GM10266 (cell line): ENCODE measurements at regions not wholly inside any gene's neighbourhood (a gene's known extent, or its start where the extent isn't known, plus 50 kb on each side); places are given as distances from the start of the nearest gene placed in this dataset.

ENCODE experiments used
- DNase-seq: peaks from one replicate; pipeline ENCODE4 v3.0.0; 2012; ENCODE audit errors: extremely low spot score
- CTCF ChIP-seq: IDR thresholded peaks from 2 replicates; pipeline ENCODE4 v1.5.1; 2012; ENCODE audit warnings: mild to moderate bottlenecking, low read depth; ENCODE audit not compliant: control insufficient read depth, insufficient read depth; ENCODE audit errors: missing control alignments

- no peak for DNase-seq
- TF ChIP-seq CTCF: no peak
These were observed 79.7 kb downstream of the TMEM17 start for GRCh38 chr2:62426154-62426912.

GRCh38 chr2:62425684-62426083 lies 80.3 kb downstream of the TMEM17 start:
- TF ChIP-seq CTCF: no peak
- no peak for DNase-seq

GRCh38 chr2:62424899-62425298 lies 81.1 kb downstream of the TMEM17 start:
- DNase-seq: no peak
- TF ChIP-seq CTCF: no peak

- TF ChIP-seq CTCF: no peak
- no peak for DNase-seq
These were observed 82.0 kb downstream of the TMEM17 start for GRCh38 chr2:62423883-62424458.

- no peak for DNase-seq
- no peak for TF ChIP-seq CTCF
These were observed 82.8 kb downstream of the TMEM17 start for GRCh38 chr2:62423235-62423634.

GRCh38 chr2:62415518-62415917 lies 90.5 kb downstream of the TMEM17 start:
- DNase-seq: no peak
- no peak for TF ChIP-seq CTCF

GRCh38 chr2:62415019-62415431 lies 91.0 kb downstream of the TMEM17 start:
- no peak for TF ChIP-seq CTCF
- DNase-seq: peak; percentile 57
